Heart left ventricle (tissue), 16 donors: ENCODE measurements at regions not wholly inside any gene's neighbourhood (a gene's known extent, or its start where the extent isn't known, plus 50 kb on each side); places are given as distances from the start of the nearest gene placed in this dataset.

ENCODE experiments used
- ATAC-seq, 4 donors: fragments of 200-7000 bp; cut with Tn5 transposase; one replicate each; pipeline ENCODE4 v1.9.1; 2020 to 2022; ENCODE audit warnings: moderate library complexity in 4 of 4, mild to moderate bottlenecking in 3 of 4, moderate number of reproducible peaks in 1 of 4
- DNase-seq, 5 donors: peaks; one replicate each; pipeline ENCODE4 v3.0.0-alpha.2; 2020
- H3K27ac ChIP-seq, 12 donors: fragments of 200-600 bp; sonication (generic) in 4 of 12; one replicate each; pipeline versions ENCODE4 v1.5.0 to v1.8.0; 2016 to 2022; ENCODE audit warnings: mild to moderate bottlenecking in 2 of 12
- H3K27me3 ChIP-seq, 9 donors: fragments of 200-600 bp; sonication (generic) in 2 of 9; one replicate each; pipeline versions ENCODE4 v1.5.1 to v1.8.0; 2016 to 2022; ENCODE audit warnings: mild to moderate bottlenecking in 3 of 9
- H3K36me3 ChIP-seq, 9 donors: fragments of 200-600 bp; sonication (generic) in 2 of 9; one replicate each; pipeline versions ENCODE4 v1.5.0 to v1.8.0; 2018 to 2022; ENCODE audit warnings: mild to moderate bottlenecking in 2 of 9
- H3K4me1 ChIP-seq, 12 donors: fragments of 200-600 bp; sonication (generic) in 4 of 12; one replicate each; pipeline versions ENCODE4 v1.5.0 to v1.8.0; 2016 to 2022; ENCODE audit warnings: mild to moderate bottlenecking in 3 of 12
- H3K4me3 ChIP-seq, 12 donors: fragments of 200-600 bp; sonication (generic) in 4 of 12; one replicate each; pipeline versions ENCODE4 v1.5.0 to v1.8.0; 2017 to 2022; ENCODE audit warnings: mild to moderate bottlenecking in 9 of 12, moderate library complexity in 4 of 12
- H3K9me3 ChIP-seq, 12 donors: fragments of 200-600 bp; sonication (generic) in 4 of 12; one replicate each; pipeline versions ENCODE4 v1.5.0 to v1.8.0; 2016 to 2022; ENCODE audit warnings: mild to moderate bottlenecking in 1 of 12
- POLR2A ChIP-seq, 2 donors: fragments of 450-650 bp; IDR thresholded peaks; one replicate each; pipeline ENCODE4 v1.6.1; 2017; ENCODE audit warnings: antibody characterized with exemption in 2 of 2, mild to moderate bottlenecking in 2 of 2, moderate library complexity in 2 of 2
- WGBS, 4 donors: extraction: QIAGEN DNeasy Blood & Tissue Kit in 2 of 4; methylation state at CpG; one replicate each; pipeline versions ENCODE4 v1.1.5 to v1.1.7; 2013 to 2018; 5-methylcytosine and 5-hydroxymethylcytosine counted together
- intact Hi-C, 10 donors: fragments of 100-400 bp; cut with DNase I; formaldehyde crosslinking; loops; one replicate each; pipeline versions ENCODE4 v1.11.1 to v1.14.2; 2022
- TF ChIP-seq, protein P1 (sequence below), 12 donors: fragments of 200-600 bp; sonication (generic) in 4 of 12; IDR thresholded peaks; one replicate each; pipeline versions ENCODE4 v1.5.0 to v1.8.0; 2018 to 2022; ENCODE audit warnings: antibody characterized with exemption in 12 of 12, mild to moderate bottlenecking in 5 of 12
- donor health status: ischemic (EF 13 %, LVEDD 7.1; RV severe dilation, severe dysfunction).
- donor health status: healthy with polysubstance abuse.
- donor health status: DM: no; HTN: yes; CAD: no.
- donor health status: DM: no; HTN: no; CAD: no.
- donor health status: ischemic (EF 25% LVEDD 6.9; RV normal size, moderate dysfunction).
- donor health status: ischemic (EF 25% LVEDD 5.7; RV mildly dilated, moderate dysfunction).
- donor health status: healthy.
- donor health status: DM: yes; HTN: yes; CAD: no.
- donor health status: ischemic (EF 35%, LVEDD 5.7; RV mildly dilated, moderate dysfunction).
- donor health status: nonischemic (EF 11% LVEDD 7.7; RV severe dilation, severe dysfunction).
- donor health status: DM: yes; HTN: yes; CAD: no.
- donor health status: PGD.
- donor health status: ischemic (EF 29% LVEDD 5.4; RV normal size, mild dysfunction).
- donor health status: nonischemic (EF 23%, LVEDD 6.1; RV moderate dilation, normal function).

DNA sequence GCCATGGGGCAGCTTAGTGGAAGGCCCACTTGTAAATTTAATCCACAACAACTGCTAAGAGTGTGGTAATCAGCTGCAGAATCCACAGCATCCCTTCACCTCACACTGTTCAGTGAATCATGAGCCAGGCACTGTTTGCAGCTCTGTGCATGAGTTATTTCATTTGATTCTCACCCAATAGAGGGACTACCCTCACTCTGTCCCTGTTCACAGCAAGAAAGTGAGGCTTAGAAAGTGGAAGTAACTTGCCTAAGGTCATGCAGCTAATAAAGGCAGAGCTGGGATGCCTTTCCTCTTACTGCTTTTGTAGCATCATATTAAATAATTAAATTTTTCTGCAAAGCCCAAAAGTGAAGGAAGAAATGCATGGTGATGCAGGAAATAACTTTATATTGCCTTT lies 346.5 kb upstream of the PLD5 start:
- DNase-seq (no peak), ATAC-seq (no peak)
- Histone ChIP-seq H3K9me3 (no peaks in the 10 kb centered on the region), H3K4me3 (no peak overlapping the region), H3K27ac (no peak overlapping the region), H3K36me3 (no peaks in the 10 kb centered on the region), H3K4me1 (peaks cover 0 to 10% (median 0%) of the 10 kb centered on the region in 12 donors), H3K27me3 (no peaks in the 10 kb centered on the region)
- TF ChIP-seq, protein P1, sequence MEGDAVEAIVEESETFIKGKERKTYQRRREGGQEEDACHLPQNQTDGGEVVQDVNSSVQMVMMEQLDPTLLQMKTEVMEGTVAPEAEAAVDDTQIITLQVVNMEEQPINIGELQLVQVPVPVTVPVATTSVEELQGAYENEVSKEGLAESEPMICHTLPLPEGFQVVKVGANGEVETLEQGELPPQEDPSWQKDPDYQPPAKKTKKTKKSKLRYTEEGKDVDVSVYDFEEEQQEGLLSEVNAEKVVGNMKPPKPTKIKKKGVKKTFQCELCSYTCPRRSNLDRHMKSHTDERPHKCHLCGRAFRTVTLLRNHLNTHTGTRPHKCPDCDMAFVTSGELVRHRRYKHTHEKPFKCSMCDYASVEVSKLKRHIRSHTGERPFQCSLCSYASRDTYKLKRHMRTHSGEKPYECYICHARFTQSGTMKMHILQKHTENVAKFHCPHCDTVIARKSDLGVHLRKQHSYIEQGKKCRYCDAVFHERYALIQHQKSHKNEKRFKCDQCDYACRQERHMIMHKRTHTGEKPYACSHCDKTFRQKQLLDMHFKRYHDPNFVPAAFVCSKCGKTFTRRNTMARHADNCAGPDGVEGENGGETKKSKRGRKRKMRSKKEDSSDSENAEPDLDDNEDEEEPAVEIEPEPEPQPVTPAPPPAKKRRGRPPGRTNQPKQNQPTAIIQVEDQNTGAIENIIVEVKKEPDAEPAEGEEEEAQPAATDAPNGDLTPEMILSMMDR (IDR thresholded peaks at IDR 0.05): no peak
- no peak for TF ChIP-seq POLR2A (IDR thresholded peaks at IDR 0.05)
- intact Hi-C loops: no loop called here

DNA sequence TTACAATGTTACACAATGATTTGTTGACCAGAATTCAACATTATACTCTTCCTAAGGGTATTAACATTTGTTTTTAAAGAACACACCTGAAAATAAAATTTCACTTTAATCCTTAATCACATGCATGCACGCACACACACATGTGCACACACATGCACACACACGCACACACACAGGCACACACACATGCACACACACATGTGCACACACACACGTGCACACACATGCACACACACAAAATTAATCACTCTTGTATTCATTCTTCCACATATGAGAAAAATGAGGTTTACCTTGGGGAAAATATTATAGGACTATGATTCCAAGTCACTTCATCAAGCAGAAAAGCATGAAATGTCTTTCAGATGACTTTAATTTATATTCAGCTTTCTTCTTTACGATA lies 331.8 kb upstream of the PLD5 start:
- ATAC-seq (no peak), DNase-seq (no peak)
- no peaks in the 10 kb centered on the region for H3K4me1 ChIP-seq
- no peaks in the 10 kb centered on the region for H3K27me3 ChIP-seq
- no peak overlapping the region for H3K27ac ChIP-seq
- H3K4me3 ChIP-seq: no peak overlapping the region
- no peaks in the 10 kb centered on the region for H3K36me3 ChIP-seq
- TF ChIP-seq, protein P1 (IDR thresholded peaks at IDR 0.05): no peak
- no peak for TF ChIP-seq POLR2A (IDR thresholded peaks at IDR 0.05)
- intact Hi-C loops: no loop called here
- WGBS, 4 donors: 54 to 75% (median 63%) methylated on average over 4 of the region's 4 CpGs
- no peaks in the 10 kb centered on the region for H3K9me3 ChIP-seq

GRCh38 chr1:242854466-242854865 lies 330.0 kb upstream of the PLD5 start:
- no peak overlapping the region for H3K27ac ChIP-seq
- H3K4me3 ChIP-seq: no peak overlapping the region
- no peaks in the 10 kb centered on the region for H3K27me3 ChIP-seq
- DNase-seq (no peak), ATAC-seq (no peak)
- peaks cover 0 to 7% (median 0%) of the 10 kb centered on the region in 12 donors for H3K9me3 ChIP-seq
- no peaks in the 10 kb centered on the region for H3K4me1 ChIP-seq
- intact Hi-C loops: no loop called here
- H3K36me3 ChIP-seq: no peaks in the 10 kb centered on the region
- TF ChIP-seq POLR2A (IDR thresholded peaks at IDR 0.05): no peak
- TF ChIP-seq, protein P1 (IDR thresholded peaks at IDR 0.05): no peak
- WGBS, 4 donors: 47 to 55% (median 54%) methylated on average over 3 of the region's 3 CpGs

DNA sequence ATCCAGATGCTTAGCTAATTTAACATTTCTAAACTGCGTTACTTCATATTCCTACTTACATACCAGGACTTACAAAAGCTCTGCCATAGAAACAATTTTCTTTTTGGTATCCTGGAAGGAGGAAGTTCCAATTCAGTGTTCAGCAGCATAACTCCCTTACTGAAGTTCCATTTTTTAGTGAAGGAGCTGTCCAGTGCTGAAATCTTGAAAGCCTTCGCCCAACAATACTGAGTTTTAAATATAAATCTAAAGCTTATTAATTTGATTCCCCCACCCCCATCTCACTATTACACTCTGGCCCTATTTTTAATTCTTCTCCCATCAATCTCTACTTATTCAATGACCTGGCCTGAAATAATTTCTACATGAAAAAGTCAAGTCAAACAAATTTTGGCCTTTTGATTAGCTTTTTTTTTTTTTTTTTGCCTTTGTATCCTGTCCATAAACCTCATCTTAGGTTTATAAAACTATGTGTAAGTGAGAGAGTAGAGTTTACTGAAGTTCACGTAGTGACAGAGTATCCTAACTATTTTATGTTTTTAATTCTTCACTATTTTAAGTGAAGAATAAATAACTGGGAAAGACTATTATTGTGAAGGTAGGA lies 323.0 kb upstream of the PLD5 start:
- no peaks in the 10 kb centered on the region for H3K36me3 ChIP-seq
- ATAC-seq (no peak), DNase-seq (no peak)
- H3K27me3 ChIP-seq: no peaks in the 10 kb centered on the region
- no peak overlapping the region for H3K4me3 ChIP-seq
- H3K9me3 ChIP-seq: peaks cover 0 to 7% (median 0%) of the 10 kb centered on the region in 12 donors
- no peak overlapping the region for H3K27ac ChIP-seq
- no peak for TF ChIP-seq POLR2A (IDR thresholded peaks at IDR 0.05)
- TF ChIP-seq, protein P1 (IDR thresholded peaks at IDR 0.05): no peak
- H3K4me1 ChIP-seq: no peaks in the 10 kb centered on the region
- 32 to 44% (median 38%) methylated on average over 3 of the region's 3 CpGs for WGBS, 4 donors
- intact Hi-C loops: no loop called here
